ENCODE measurements at regions not wholly inside any gene's neighbourhood (a gene's known extent, or its start where the extent isn't known, plus 50 kb on each side); places are given as distances from the start of the nearest gene placed in this dataset.
A peak's percentile ranks its signal among the peaks of the same experiment; 100 is the strongest.
"Not testable (repeated sequence)": the region's sequence is repeated elsewhere in the genome, so short reads cannot be mapped to it uniquely, and the experiment has no call there.

- DNase-seq = not testable (repeated sequence)
Observed at GRCh38 chr6:71007298-71007697, 50.4 kb upstream of the B3GAT2 start.

DNA sequence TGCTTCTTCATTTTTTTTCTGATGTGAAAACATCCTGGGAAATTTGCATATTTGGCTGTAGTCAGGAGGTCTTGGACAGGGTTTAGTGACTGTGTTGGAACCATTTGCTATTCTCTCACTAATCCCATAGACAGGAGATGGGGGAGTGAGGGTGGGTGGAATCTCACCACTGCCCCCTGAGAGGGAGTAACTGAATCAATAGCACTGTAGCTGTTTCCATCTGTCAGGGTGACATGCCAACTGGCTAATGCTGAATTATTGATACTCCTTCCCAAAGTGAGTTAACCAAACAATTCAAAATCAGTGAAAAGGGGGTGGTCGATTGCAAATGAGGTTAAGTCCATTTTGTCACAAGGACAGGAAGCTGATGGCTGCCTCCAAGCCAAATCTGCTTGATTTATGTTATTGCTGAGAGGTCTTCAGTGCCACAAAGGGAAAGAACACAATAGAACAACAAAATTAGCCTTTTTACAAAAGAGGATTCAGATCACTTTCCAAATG, 55.1 kb upstream of the B3GAT2 start:
- no peak for DNase-seq

DNA sequence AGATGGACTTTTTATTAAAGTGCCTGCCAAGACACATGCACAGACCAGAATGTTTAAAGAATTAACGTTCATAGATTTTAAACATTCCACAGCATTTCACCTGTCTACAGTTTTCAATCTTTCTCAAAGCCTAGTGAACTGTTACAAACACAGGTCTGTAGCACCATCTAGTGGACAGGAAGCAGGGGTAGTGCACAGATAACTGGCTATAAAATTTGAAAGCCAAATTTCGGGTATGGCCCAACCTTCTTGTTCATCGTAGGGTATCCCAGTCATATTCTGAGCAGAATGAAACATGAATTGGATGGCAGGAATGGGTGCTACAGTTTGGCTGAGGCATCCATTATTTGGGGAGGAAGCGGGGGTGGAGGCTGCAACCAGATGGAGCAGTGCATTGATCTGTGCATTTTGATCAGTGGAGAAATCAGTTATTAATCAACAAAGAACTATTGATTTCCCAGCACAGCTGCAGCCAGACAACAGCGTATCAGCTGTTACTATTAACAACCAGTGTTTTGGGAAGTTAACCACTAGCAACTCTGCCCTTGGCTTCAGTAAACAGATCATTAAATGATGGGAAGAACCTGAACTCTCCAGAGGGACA, 56.1 kb upstream of the B3GAT2 start:
- peak in 1 of 2 donors; percentile 5 for DNase-seq

- DNase-seq = no peak
Observed at GRCh38 chr6:71015392-71015791, 58.5 kb upstream of the B3GAT2 start.

DNA sequence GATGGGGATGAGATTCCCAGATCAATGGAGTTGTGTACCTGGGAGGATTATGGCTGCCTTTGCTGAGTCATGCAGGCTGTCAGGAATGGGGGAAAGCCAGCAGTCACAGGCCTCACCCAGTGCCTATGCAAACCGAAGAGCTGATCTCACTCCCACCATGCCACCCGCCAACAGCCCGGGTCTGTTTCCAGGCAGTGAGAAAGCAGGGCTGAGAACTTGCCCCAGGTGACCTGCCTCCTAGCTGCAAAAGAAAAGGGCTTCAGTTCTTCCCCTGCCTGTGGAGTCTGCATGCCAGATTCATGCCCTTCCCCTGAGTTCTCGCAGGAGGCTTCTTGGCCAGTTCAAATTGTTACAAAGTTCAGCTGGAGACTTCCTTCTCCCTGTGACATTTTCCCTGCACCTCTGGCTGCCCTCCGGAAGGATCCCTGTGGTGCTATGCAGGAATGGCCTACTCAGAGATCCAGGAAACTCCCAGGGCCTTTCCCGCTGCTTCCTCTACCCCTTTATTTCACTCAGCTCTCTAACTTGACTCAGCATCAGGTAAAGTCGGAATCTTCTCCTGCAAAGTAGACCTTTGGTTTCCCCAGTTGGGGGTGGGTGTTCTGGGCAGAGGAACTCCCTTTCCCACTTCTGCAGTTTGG, 71.5 kb upstream of the B3GAT2 start:
- no peak for DNase-seq

DNA sequence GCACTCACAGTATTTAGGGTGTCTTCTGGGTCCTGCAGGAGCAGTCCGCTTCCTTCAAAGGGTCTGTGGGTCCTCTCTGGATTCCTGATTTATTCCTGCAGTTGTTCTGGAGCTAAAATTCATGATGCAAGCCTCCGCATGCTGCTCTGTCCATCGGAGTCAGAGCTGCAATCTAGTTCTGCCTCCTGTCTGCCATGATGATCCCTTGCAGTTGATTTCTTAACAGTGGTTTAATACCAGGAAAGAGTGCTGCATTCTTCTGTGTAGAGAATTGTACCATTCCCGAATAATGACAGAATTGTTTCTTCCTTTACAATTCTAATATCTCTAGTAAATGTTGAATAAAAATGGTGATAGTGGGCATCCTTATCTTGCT, 72.0 kb upstream of the B3GAT2 start:
- DNase-seq = no peak

GRCh38 chr6:71029555-71029954, 72.7 kb upstream of the B3GAT2 start:
- no peak for DNase-seq

- no peak for DNase-seq
Observed at GRCh38 chr6:71031912-71032311, 75.1 kb upstream of the B3GAT2 start.

DNA sequence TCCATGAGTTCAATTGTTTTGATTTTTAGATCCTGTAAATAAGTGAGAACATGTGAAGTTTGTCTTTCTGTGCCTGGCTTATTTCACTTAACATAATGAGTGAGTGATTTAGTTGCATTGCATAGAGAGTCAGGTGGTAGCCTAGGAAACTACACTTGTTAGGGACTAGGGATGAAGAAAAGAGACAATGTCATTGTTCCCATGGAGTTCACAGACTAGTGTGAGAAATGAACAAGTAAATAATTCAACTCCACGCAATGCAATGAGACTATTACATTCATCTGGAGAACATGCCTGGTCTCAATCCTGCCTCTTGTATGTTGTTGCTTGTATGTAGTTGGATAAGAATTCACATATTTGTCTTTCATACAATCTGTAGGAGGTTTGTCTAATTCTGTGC, 76.3 kb upstream of the B3GAT2 start:
- no peak for DNase-seq

GRCh38 chr6:71033890-71034289, 77.0 kb upstream of the B3GAT2 start:
- no peak for DNase-seq

DNA sequence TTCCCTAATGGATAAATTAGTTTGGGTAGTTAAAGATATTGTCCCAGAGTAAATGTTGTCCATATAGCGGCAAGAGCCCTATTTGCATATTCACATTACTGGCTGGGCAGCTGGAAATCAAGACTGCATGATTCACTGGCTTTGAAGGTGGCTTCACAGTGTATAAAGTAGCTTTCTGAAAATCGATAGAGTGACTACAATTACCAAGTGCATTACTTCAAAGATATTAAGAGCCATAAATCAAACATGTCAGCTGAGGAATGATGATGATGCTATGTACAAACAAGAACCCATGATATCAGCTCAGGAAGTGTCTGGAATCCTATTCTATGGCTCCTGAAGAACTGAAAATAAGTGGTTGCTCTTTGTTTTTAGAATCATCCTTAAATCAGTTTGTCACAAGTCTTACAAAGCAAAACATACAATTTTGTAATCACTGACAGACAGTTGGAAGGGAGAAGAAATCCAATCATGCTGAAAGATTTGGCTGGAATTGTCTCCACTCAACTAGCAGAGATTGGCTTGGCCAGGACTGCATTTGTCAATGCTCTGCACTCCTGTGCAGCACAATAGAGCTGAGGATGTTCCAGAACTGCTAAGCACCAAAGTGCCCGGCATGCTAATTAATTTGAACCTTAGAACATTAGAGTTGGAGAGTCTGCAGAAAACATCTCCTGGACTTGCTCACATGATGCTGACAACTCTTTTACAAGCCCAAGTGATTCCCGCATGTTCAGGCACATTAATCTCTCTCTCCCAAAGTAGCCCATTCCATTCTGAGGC, 77.9 kb upstream of the B3GAT2 start:
- no peak for DNase-seq

- no peak for DNase-seq
Observed at GRCh38 chr6:71035871-71036270, 79.0 kb upstream of the B3GAT2 start.

DNA sequence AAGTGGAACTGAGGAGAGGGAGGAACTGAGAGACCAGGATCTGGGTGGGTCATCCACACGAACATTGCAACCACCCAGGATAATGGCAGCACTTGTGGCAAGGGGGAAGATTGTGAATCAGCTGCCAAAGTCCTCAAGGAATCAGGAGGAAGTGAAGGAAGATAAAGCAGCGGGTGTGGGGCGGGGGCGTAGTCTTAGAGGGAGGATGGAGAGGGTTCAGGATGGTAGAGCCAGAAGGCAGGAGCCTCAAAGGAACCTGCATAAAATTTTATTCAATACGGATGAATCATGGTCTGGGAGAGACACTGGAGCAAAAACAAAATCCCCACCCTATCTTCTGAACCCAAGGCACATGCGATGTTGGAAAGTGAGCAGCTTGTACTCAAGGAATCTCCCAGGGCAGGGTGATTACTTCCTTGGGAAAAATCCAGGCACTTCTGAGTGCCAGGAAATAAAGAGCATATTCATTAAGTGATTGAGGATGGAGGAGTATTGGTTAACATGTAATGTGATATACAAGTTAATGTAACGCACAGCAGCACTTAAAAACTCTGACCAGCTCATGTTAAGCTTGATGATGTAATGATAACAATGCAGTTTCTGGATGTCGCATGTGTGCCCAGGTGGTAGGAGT, 82.0 kb upstream of the B3GAT2 start:
- DNase-seq = no peak

GRCh38 chr6:71040043-71040442, 83.2 kb upstream of the B3GAT2 start:
- no peak for DNase-seq

- DNase-seq = no peak
Observed at GRCh38 chr6:71040841-71041240, 84.0 kb upstream of the B3GAT2 start.

DNA sequence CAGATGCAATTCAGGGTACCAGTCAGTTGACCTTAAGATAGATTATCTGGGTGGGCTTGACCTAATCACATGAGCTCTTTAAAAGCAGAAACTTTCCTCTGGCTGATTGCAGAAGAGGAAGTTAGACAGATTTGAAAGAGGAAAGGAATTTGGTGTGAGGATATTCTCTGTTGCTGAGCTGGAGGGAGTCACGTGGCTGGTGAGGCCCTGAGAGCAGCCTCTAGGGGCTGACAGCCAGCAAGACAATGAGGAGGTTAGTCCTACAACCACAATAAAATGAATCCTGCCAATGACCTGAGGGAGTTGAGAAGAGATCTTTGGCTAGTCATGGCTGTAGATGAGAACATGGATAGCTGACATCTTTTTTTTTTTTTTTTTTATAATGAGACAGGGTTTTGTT, 87.0 kb upstream of the B3GAT2 start:
- no peak for DNase-seq

DNA sequence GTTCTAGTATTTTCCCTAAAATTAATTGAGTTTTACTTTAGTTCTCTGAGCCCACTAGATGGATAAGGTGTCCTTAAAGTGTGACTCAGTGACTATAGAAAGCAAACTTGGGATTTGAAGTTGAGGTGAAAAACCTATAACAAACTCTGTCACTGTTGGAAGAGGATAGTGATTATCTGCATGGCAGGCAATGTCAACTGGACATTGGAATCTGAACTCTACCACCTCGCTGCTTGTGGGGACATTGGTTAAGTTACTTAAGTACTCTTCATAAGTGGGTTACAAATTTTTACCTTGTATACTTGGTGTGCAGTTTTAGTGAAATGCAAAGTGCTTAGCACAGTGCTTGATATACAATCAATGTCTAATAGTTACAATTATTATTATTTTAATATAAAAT, 87.9 kb upstream of the B3GAT2 start:
- no peak for DNase-seq

GRCh38 chr6:71045296-71045695, 88.4 kb upstream of the B3GAT2 start:
- DNase-seq = no peak

DNA sequence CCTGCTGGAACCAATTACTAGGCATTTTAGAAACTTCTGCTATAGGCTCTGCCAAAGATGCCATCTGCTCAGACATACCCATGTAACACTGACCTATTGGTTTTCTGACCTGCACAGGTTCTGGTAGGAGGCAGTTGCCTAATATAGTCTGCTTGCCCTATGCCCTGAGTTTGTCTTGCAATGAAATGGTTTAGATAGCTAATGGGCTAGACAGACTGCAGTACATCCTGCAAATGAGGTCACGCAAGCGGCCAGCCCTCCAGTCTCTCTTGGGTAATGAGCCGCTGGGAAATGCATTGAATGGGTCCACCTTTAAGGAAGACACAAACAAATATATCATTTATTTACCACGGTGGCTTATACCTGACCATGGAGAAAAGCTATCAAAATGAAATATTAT, 90.6 kb upstream of the B3GAT2 start:
- DNase-seq = no peak

GRCh38 chr6:71048320-71049164, 91.7 kb upstream of the B3GAT2 start:
- no peak for DNase-seq

DNA sequence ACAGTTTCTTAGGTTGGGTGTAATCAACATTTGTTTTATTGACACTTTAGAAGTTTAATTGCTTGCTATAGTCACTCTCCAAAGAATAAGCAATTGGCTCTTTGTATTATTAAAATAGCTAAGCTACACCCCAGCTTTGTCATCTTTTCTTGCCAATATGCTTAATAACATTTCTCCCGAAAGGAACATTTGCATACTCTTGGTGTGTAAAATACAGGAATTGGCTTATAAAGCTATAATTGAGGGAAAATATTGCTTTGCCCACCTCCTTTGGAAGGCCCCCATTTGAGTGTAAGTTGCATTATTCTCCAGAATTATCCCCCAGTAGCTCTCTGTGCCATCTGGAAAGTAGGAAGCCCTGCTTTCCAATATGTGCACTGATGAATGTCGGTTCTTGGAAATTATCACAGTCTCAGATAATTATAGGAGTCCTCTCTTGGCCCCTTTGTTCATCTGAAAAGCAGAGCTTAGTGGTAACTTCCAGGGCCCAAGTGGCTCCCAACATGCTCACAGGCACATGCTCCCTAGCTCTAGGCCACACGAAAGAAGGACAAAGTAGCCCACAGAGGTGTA, 92.4 kb upstream of the B3GAT2 start:
- no peak for DNase-seq

GRCh38 chr6:71053475-71053874, 96.6 kb upstream of the B3GAT2 start:
- no peak for DNase-seq
